ENCODE measurements at regions not wholly inside any gene's neighbourhood (a gene's known extent, or its start where the extent isn't known, plus 50 kb on each side); places are given as distances from the start of the nearest gene placed in this dataset.

GRCh38 chr3:94272016-94272415 lies 209.2 kb downstream of the NSUN3 start:
- Histone ChIP-seq H3K36me3 (no peaks in the 10 kb centered on the region), H3K27me3 (no peaks in the 10 kb centered on the region), H3K27ac (no peak overlapping the region), H3K4me3 (no peak overlapping the region), H3K9me3 (no peaks in the 10 kb centered on the region), H3K4me1 (no peaks in the 10 kb centered on the region)
- intact Hi-C loops (cut with DNase I), result no loop called here
- TF ChIP-seq CTCF (IDR thresholded peaks at IDR 0.05) (no peak), POLR2A (IDR thresholded peaks at IDR 0.05) (no peak)
- 73 to 85% methylated on average over 1 of the region's 1 CpG for WGBS, 2 donors
- DNase-seq, result no peak

GRCh38 chr3:94280958-94281357 lies 218.1 kb downstream of the NSUN3 start:
- no peaks in the 10 kb centered on the region for H3K36me3 ChIP-seq
- DNase-seq, result no peak
- no peak overlapping the region for H3K4me3 ChIP-seq
- no peak overlapping the region for H3K27ac ChIP-seq
- no peaks in the 10 kb centered on the region for H3K9me3 ChIP-seq
- TF ChIP-seq POLR2A (IDR thresholded peaks at IDR 0.05) (no peak), CTCF (IDR thresholded peaks at IDR 0.05) (no peak)
- WGBS, 2 donors, result 80 to 92% methylated on average over 4 of the region's 4 CpGs
- no peaks in the 10 kb centered on the region for H3K27me3 ChIP-seq
- intact Hi-C loops (cut with DNase I), result no loop called here
- H3K4me1 ChIP-seq, result no peaks in the 10 kb centered on the region

- no peak for DNase-seq
These were observed 223.0 kb downstream of the NSUN3 start for GRCh38 chr3:94285872-94286271.

GRCh38 chr3:94291686-94292085 lies 228.8 kb downstream of the NSUN3 start:
- intact Hi-C loops (cut with DNase I), result no loop called here
- no peak for DNase-seq
- H3K4me3 ChIP-seq, result no peak overlapping the region
- H3K36me3 ChIP-seq, result no peaks in the 10 kb centered on the region
- no peaks in the 10 kb centered on the region for H3K9me3 ChIP-seq
- no peaks in the 10 kb centered on the region for H3K27me3 ChIP-seq
- H3K27ac ChIP-seq, result no peak overlapping the region
- no peak for TF ChIP-seq CTCF (IDR thresholded peaks at IDR 0.05)
- WGBS, 2 donors, result 74 to 75% methylated on average over 2 of the region's 2 CpGs
- H3K4me1 ChIP-seq, result peaks cover 0 to 13% (median 0%) of the 10 kb centered on the region in 3 donors

More at GRCh38 chr3:94285872-94286271, 223.0 kb downstream of the NSUN3 start:
- no peaks in the 10 kb centered on the region for H3K27me3 ChIP-seq
- H3K4me3 ChIP-seq, result no peak overlapping the region
- H3K9me3 ChIP-seq, result no peaks in the 10 kb centered on the region
- TF ChIP-seq CTCF (IDR thresholded peaks at IDR 0.05) (no peak), POLR2A (IDR thresholded peaks at IDR 0.05) (no peak)
- H3K36me3 ChIP-seq, result no peaks in the 10 kb centered on the region
- H3K4me1 ChIP-seq, result no peaks in the 10 kb centered on the region
- no peak overlapping the region for H3K27ac ChIP-seq
- intact Hi-C loops (cut with DNase I), result no loop called here

- H3K4me3 ChIP-seq, result no peak overlapping the region
- no peak for TF ChIP-seq CTCF (IDR thresholded peaks at IDR 0.05)
- TF ChIP-seq POLR2A (IDR thresholded peaks at IDR 0.05), result no peak
- H3K4me1 ChIP-seq, result peaks cover 0 to 13% (median 0%) of the 10 kb centered on the region in 3 donors
- H3K27ac ChIP-seq, result no peak overlapping the region
- H3K9me3 ChIP-seq, result no peaks in the 10 kb centered on the region
- DNase-seq, result no peak
- intact Hi-C loops (cut with DNase I), result no loop called here
- H3K36me3 ChIP-seq, result no peaks in the 10 kb centered on the region
- H3K27me3 ChIP-seq, result no peaks in the 10 kb centered on the region
These were observed 229.3 kb downstream of the NSUN3 start for GRCh38 chr3:94292151-94292550.
